HCT116 (cell line): ENCODE measurements at regions not wholly inside any gene's neighbourhood (a gene's known extent, or its start where the extent isn't known, plus 50 kb on each side); places are given as distances from the start of the nearest gene placed in this dataset.

Experiments used
- ATAC-seq: fragments of 200-7000 bp; cut with Tn5 transposase; 2 replicates; pipeline ENCODE4 v1.9.1; 2020; ENCODE audit warnings: mild to moderate bottlenecking, moderate library complexity
- BruUV-seq: library from RNA; stranded (reverse); fragments of 400-500 nt; replicated peaks from 2 replicates; lab custom pipeline; 2021; lab: Mats Ljungman, UMichigan
- CTCF ChIA-PET: fragments of 300-600 bp; sonication (Branson Sonifier 250); formaldehyde crosslinking; loops from one replicate; lab custom pipeline; 2021; ENCODE audit warnings: antibody characterized with exemption; lab: Charles Lee
- POLR2A ChIA-PET: fragments of 300-600, 350-600 bp; sonication (Branson Sonifier 250); formaldehyde crosslinking; loops from one replicate; lab custom pipeline; 2021; ENCODE audit warnings: antibody characterized with exemption; lab: Charles Lee
- RAD21 ChIA-PET, 2 experiments: fragments of 300-600 bp; sonication (Branson Sonifier 250); formaldehyde crosslinking; loops; one replicate each; lab custom pipeline; 2023; ENCODE audit warnings: low total read pairs in 2 of 2; ENCODE audit not compliant: uncharacterized antibody in 2 of 2, unreplicated experiment in 2 of 2, low non-redundant PET in 1 of 2; lab: Charles Lee
- DNase-seq: peaks from one replicate; pipeline ENCODE4 v3.0.0-alpha.2; 2010; ENCODE audit warnings: low read depth, low spot score
- H2AFZ ChIP-seq: fragments of 200-600 bp; shearing (Covaris generic), sonication (generic); 2 replicates; pipeline ENCODE4 v1.6.1; 2017; ENCODE audit warnings: low read depth, mixed run types, mixed read lengths, antibody characterized with exemption, low read length; ENCODE audit not compliant: poor library complexity, severe bottlenecking
- H3K27ac ChIP-seq: 2 replicates; pipeline ENCODE4 v1.5.1; 2012; ENCODE audit warnings: low read depth, low read length
- H3K27me3 ChIP-seq: fragments of 200-600 bp; sonication (generic); 2 replicates; pipeline ENCODE4 v1.6.1; 2016; ENCODE audit warnings: mixed run types, low read length, mixed read lengths; ENCODE audit not compliant: insufficient read depth
- H3K36me3 ChIP-seq, 2 experiments: fragments of 200-500 bp in 1 of 2; fragments of 200-600 bp in 1 of 2; sonication (Bioruptor generic) in 1 of 2; sonication (generic) in 1 of 2; 2 replicates each; pipeline versions ENCODE4 v1.5.1 to v1.6.1; 2014 to 2016; ENCODE audit warnings: low read length in 2 of 2, inconsistent platforms in 1 of 2, mixed read lengths in 1 of 2, mixed run types in 1 of 2; ENCODE audit not compliant: insufficient read depth in 2 of 2, control insufficient read depth in 1 of 2
- H3K4me1 ChIP-seq, 2 experiments: fragments of 200-600 bp in 1 of 2; sonication (generic) in 1 of 2; 2 replicates each; pipeline versions ENCODE4 v1.5.1 to v1.6.1; 2012 to 2017; ENCODE audit warnings: low read length in 2 of 2, inconsistent platforms in 1 of 2, mild to moderate bottlenecking in 1 of 2, mixed read lengths in 1 of 2, mixed run types in 1 of 2, moderate library complexity in 1 of 2; ENCODE audit not compliant: insufficient read depth in 2 of 2, control insufficient read depth in 1 of 2
- H3K4me2 ChIP-seq: fragments of 200-600 bp; sonication (generic); 2 replicates; pipeline ENCODE4 v1.6.1; 2017; ENCODE audit warnings: mixed run types, low read length, mixed read lengths
- H3K4me3 ChIP-seq, 2 experiments: fragments of 200-600 bp in 1 of 2; sonication (generic) in 1 of 2; replicated peaks in 1 of 2; 2 replicates each; pipeline ENCODE4 v1.5.1; 2011 to 2016; ENCODE audit warnings: low read length in 2 of 2, control low read depth in 1 of 2, low read depth in 1 of 2, mild to moderate bottlenecking in 1 of 2, mixed read lengths in 1 of 2, mixed run types in 1 of 2
- H3K79me2 ChIP-seq: fragments of 200-600 bp; sonication (generic); 2 replicates; pipeline ENCODE4 v1.6.1; 2017; ENCODE audit warnings: mild to moderate bottlenecking, mixed run types, low read length, moderate library complexity, mixed read lengths; ENCODE audit not compliant: insufficient read depth
- H3K9ac ChIP-seq: fragments of 200-600 bp; sonication (generic); 2 replicates; pipeline ENCODE4 v1.6.1; 2016; ENCODE audit warnings: low read length, mixed read lengths
- H3K9me2 ChIP-seq: fragments of 200-600 bp; sonication (generic), shearing (Covaris generic); 2 replicates; pipeline ENCODE4 v1.6.1; 2017; ENCODE audit warnings: mixed run types, mild to moderate bottlenecking, moderate library complexity; ENCODE audit not compliant: insufficient read depth
- H3K9me3 ChIP-seq, 2 experiments: fragments of 200-500 bp in 1 of 2; fragments of 200-600 bp in 1 of 2; sonication (Bioruptor generic) in 1 of 2; sonication (generic) in 1 of 2; 2 replicates each; pipeline ENCODE4 v1.6.1; 2014 to 2017; ENCODE audit warnings: low read length in 2 of 2, mixed read lengths in 2 of 2, inconsistent platforms in 1 of 2, low read depth in 1 of 2, mild to moderate bottlenecking in 1 of 2, mixed run types in 1 of 2, moderate library complexity in 1 of 2; ENCODE audit not compliant: control insufficient read depth in 1 of 2, insufficient read depth in 1 of 2
- H4K20me1 ChIP-seq: fragments of 200-600 bp; sonication (generic), shearing (Covaris generic); 2 replicates; pipeline ENCODE4 v1.6.1; 2017; ENCODE audit warnings: mixed run types, mild to moderate bottlenecking, moderate library complexity; ENCODE audit not compliant: insufficient read depth
- CBX3 ChIP-seq: IDR thresholded peaks from 2 replicates; pipeline ENCODE4 v1.6.1; 2012; ENCODE audit warnings: low read depth
- EGR1 ChIP-seq: IDR thresholded peaks from 2 replicates; pipeline ENCODE4 v1.6.1; 2012; ENCODE audit warnings: low read depth
- EZH2 ChIP-seq: fragments of 200-600 bp; sonication (generic); IDR thresholded peaks from 2 replicates; pipeline ENCODE4 v1.6.1; 2017; ENCODE audit warnings: antibody characterized with exemption, mixed run types
- EZH2phosphoT487 ChIP-seq: fragments of 200-600 bp; IDR thresholded peaks from 2 replicates; pipeline ENCODE4 v1.6.1; 2018; ENCODE audit warnings: antibody characterized with exemption, borderline replicate concordance
- FOSL1 ChIP-seq: IDR thresholded peaks from 2 replicates; pipeline ENCODE4 v1.6.1; 2012; ENCODE audit warnings: low read depth
- POLR2A ChIP-seq: IDR thresholded peaks from 2 replicates; pipeline ENCODE4 v1.7.0; 2011; ENCODE audit warnings: borderline replicate concordance; ENCODE audit not compliant: insufficient read depth, insufficient read length; ENCODE audit errors: extremely low read depth
- RAD21 ChIP-seq: IDR thresholded peaks from 2 replicates; pipeline ENCODE4 v1.6.1; 2012; ENCODE audit warnings: low read depth, mild to moderate bottlenecking
- TCF7L2 ChIP-seq: IDR thresholded peaks from 2 replicates; pipeline ENCODE4 v1.7.0; 2011; ENCODE audit warnings: borderline replicate concordance, inconsistent platforms; ENCODE audit not compliant: insufficient read depth, insufficient read length; ENCODE audit errors: extremely low read depth
- YY1 ChIP-seq: IDR thresholded peaks from 2 replicates; pipeline ENCODE4 v1.6.1; 2011; ENCODE audit warnings: low read length, low read depth, moderate library complexity, mild to moderate bottlenecking; ENCODE audit not compliant: insufficient replicate concordance; ENCODE audit errors: extremely low read depth
- ZBTB33 ChIP-seq: IDR thresholded peaks from 2 replicates; pipeline ENCODE4 v1.6.1; 2011; ENCODE audit warnings: mild to moderate bottlenecking, low read length, moderate library complexity; ENCODE audit not compliant: insufficient replicate concordance; ENCODE audit errors: extremely low read depth
- ZFX ChIP-seq: fragments of 450-650 bp; IDR thresholded peaks from 2 replicates; pipeline ENCODE4 v1.6.1; 2017
- ZNF274 ChIP-seq: fragments of 200-500 bp; sonication (Bioruptor generic); IDR thresholded peaks from 2 replicates; pipeline ENCODE4 v1.6.1; 2014; ENCODE audit warnings: mild to moderate bottlenecking, low read depth, low read length, inconsistent platforms
- intact Hi-C: fragments of 100-400 bp; cut with micrococcal nuclease; formaldehyde crosslinking; loops from 2 replicates; pipeline ENCODE4 v1.10.0; 2022
- TF ChIP-seq, protein P1 (sequence below): IDR thresholded peaks from 2 replicates; pipeline ENCODE4 v1.6.1; 2012
- TF ChIP-seq, protein P2 (sequence below): IDR thresholded peaks from 2 replicates; pipeline ENCODE4 v1.6.1; 2012
- TF ChIP-seq, protein P3 (sequence below): IDR thresholded peaks from 2 replicates; pipeline ENCODE4 v1.6.1; 2012; ENCODE audit warnings: low read depth

GRCh38 chr14:71314717-71315116, 407.5 kb downstream of the PCNX1 start:
- Histone ChIP-seq H3K27ac (no peak overlapping the region), H3K79me2 (no peaks in the 10 kb centered on the region), H3K36me3 (no peaks in the 10 kb centered on the region), H3K9me2 (no peaks in the 10 kb centered on the region), H3K4me1 (peaks cover 4 to 7% of the 10 kb centered on the region in 2 experiments; a peak in 2 of 4 replicates), H3K4me3 (no peak overlapping the region), H3K27me3 (no peaks in the 10 kb centered on the region), H4K20me1 (no peaks in the 10 kb centered on the region), H3K9me3 (no peaks in the 10 kb centered on the region), H3K4me2 (no peak overlapping the region), H3K9ac (no peak overlapping the region), H2AFZ (no peak overlapping the region)
- intact Hi-C loops, result no loop called here
- POLR2A ChIA-PET, result no interaction called here
- TF ChIP-seq YY1 (no peak), ZFX (no peak), EZH2 (no peak), EZH2phosphoT487 (no peak), EGR1 (no peak), TCF7L2 (no peak), CBX3 (no peak), FOSL1 (no peak), RAD21 (no peak), POLR2A (no peak), ZNF274 (no peak), ZBTB33 (no peak)
- TF ChIP-seq, protein P1, sequence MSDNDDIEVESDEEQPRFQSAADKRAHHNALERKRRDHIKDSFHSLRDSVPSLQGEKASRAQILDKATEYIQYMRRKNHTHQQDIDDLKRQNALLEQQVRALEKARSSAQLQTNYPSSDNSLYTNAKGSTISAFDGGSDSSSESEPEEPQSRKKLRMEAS, result no peak
- TF ChIP-seq, protein P2, sequence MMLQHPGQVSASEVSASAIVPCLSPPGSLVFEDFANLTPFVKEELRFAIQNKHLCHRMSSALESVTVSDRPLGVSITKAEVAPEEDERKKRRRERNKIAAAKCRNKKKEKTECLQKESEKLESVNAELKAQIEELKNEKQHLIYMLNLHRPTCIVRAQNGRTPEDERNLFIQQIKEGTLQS, result no peak
- TF ChIP-seq, protein P3, sequence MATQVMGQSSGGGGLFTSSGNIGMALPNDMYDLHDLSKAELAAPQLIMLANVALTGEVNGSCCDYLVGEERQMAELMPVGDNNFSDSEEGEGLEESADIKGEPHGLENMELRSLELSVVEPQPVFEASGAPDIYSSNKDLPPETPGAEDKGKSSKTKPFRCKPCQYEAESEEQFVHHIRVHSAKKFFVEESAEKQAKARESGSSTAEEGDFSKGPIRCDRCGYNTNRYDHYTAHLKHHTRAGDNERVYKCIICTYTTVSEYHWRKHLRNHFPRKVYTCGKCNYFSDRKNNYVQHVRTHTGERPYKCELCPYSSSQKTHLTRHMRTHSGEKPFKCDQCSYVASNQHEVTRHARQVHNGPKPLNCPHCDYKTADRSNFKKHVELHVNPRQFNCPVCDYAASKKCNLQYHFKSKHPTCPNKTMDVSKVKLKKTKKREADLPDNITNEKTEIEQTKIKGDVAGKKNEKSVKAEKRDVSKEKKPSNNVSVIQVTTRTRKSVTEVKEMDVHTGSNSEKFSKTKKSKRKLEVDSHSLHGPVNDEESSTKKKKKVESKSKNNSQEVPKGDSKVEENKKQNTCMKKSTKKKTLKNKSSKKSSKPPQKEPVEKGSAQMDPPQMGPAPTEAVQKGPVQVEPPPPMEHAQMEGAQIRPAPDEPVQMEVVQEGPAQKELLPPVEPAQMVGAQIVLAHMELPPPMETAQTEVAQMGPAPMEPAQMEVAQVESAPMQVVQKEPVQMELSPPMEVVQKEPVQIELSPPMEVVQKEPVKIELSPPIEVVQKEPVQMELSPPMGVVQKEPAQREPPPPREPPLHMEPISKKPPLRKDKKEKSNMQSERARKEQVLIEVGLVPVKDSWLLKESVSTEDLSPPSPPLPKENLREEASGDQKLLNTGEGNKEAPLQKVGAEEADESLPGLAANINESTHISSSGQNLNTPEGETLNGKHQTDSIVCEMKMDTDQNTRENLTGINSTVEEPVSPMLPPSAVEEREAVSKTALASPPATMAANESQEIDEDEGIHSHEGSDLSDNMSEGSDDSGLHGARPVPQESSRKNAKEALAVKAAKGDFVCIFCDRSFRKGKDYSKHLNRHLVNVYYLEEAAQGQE, result no peak
- CTCF ChIA-PET, result no interaction called here
- RAD21 ChIA-PET, result no interaction called here
- DNase-seq, result no peak
- ATAC-seq, result no peak
- BruUV-seq, result no TSS peak
